Endothelial cell of umbilical vein (primary cell): ENCODE measurements at regions not wholly inside any gene's neighbourhood (a gene's known extent, or its start where the extent isn't known, plus 50 kb on each side); places are given as distances from the start of the nearest gene placed in this dataset.

Source experiments
- BruUV-seq: library from RNA; stranded (reverse); fragments of 400-500 nt; replicated peaks from 2 replicates; lab custom pipeline; 2021; lab: Mats Ljungman, UMichigan
- CTCF ChIA-PET: fragments of 300-600, 350-600 bp; sonication (Branson Sonifier 250); formaldehyde crosslinking; loops from one replicate; lab custom pipeline; 2021; ENCODE audit warnings: antibody characterized with exemption, inconsistent platforms; lab: Charles Lee
- POLR2A ChIA-PET: fragments of 300-600, 350-600 bp; sonication (Branson Sonifier 250); formaldehyde crosslinking; loops from one replicate; lab custom pipeline; 2021; ENCODE audit warnings: antibody characterized with exemption, inconsistent platforms; lab: Charles Lee
- DNase-seq: peaks from one replicate; pipeline ENCODE4 v3.0.0-alpha.2; 2011; ENCODE audit warnings: low read depth, low spot score
- FAIRE-seq: peaks from 2 replicates; lab custom pipeline; 2011; peaks lifted over from hg19 to GRCh38; lab: Jason Lieb, UNC
- H2AFZ ChIP-seq: 2 replicates; pipeline ENCODE4 v1.6.0; 2012; ENCODE audit warnings: low read depth, low read length, control low read depth, inconsistent platforms
- H3K27ac ChIP-seq: 2 replicates; pipeline ENCODE4 v1.5.1; 2011; ENCODE audit warnings: low read depth, mild to moderate bottlenecking, control low read depth, low read length, moderate library complexity; ENCODE audit not compliant: insufficient read depth
- H3K27me3 ChIP-seq, 2 experiments: 2 replicates each; pipeline versions ENCODE4 v1.6.0 to v1.6.1; 2011; ENCODE audit warnings: low read length in 2 of 2, mixed read lengths in 1 of 2; ENCODE audit not compliant: control insufficient read depth in 2 of 2, insufficient read depth in 2 of 2
- H3K36me3 ChIP-seq, 2 experiments: 2 replicates in 1 of 2; 3 replicates in 1 of 2; pipeline ENCODE4 v1.5.1; 2011; ENCODE audit warnings: low read length in 2 of 2, mild to moderate bottlenecking in 1 of 2, moderate library complexity in 1 of 2; ENCODE audit not compliant: control insufficient read depth in 2 of 2, insufficient read depth in 2 of 2; ENCODE audit errors: extremely low read depth in 1 of 2
- H3K4me1 ChIP-seq: 3 replicates; pipeline ENCODE4 v1.5.1; 2011; ENCODE audit warnings: mild to moderate bottlenecking, low read length; ENCODE audit not compliant: control insufficient read depth, insufficient read depth; ENCODE audit errors: extremely low read depth
- H3K4me2 ChIP-seq: 2 replicates; pipeline ENCODE4 v1.6.1; 2011; ENCODE audit warnings: low read length, control low read depth, mixed read lengths; ENCODE audit not compliant: insufficient read depth
- H3K4me3 ChIP-seq, 3 experiments: fragments of 200-600 bp in 1 of 3; sonication (generic), shearing (Covaris generic) in 1 of 3; replicated peaks in 1 of 3; 2 replicates each; pipeline ENCODE4 v1.5.1; 2011 to 2016; ENCODE audit warnings: control low read depth in 3 of 3, low read length in 3 of 3, mild to moderate bottlenecking in 2 of 3, inconsistent platforms in 1 of 3, low read depth in 1 of 3, moderate library complexity in 1 of 3; ENCODE audit not compliant: insufficient read depth in 1 of 3
- H3K79me2 ChIP-seq: 2 replicates; pipeline ENCODE4 v1.6.0; 2012; ENCODE audit warnings: low read length, inconsistent platforms; ENCODE audit not compliant: control insufficient read depth, insufficient read depth
- H3K9ac ChIP-seq: replicated peaks from 2 replicates; pipeline ENCODE3; 2011; ENCODE audit warnings: low read length, control low read depth; ENCODE audit not compliant: insufficient read depth; ENCODE audit errors: extremely low read depth
- H3K9me1 ChIP-seq: replicated peaks from 3 replicates; pipeline ENCODE4 v1.6.0; 2011; ENCODE audit warnings: mild to moderate bottlenecking, low read length; ENCODE audit not compliant: control insufficient read depth, insufficient read depth; ENCODE audit errors: extremely low read depth
- H3K9me3 ChIP-seq: replicated peaks from 2 replicates; pipeline ENCODE4 v1.5.1; 2012; ENCODE audit warnings: low read length, inconsistent platforms; ENCODE audit not compliant: control insufficient read depth, insufficient read depth
- H4K20me1 ChIP-seq: replicated peaks from 2 replicates; pipeline ENCODE3; 2011; ENCODE audit warnings: mild to moderate bottlenecking, low read length; ENCODE audit not compliant: control insufficient read depth, insufficient read depth; ENCODE audit errors: extremely low read depth
- CTCF ChIP-seq, 2 donors: IDR thresholded peaks; 1 replicate in 1 of 2; 2 replicates in 1 of 2; pipeline ENCODE4 v1.5.1; 2011; ENCODE audit warnings: low read length in 2 of 2, mild to moderate bottlenecking in 2 of 2, moderate library complexity in 2 of 2, control low read depth in 1 of 2, inconsistent platforms in 1 of 2, low read depth in 1 of 2; ENCODE audit not compliant: insufficient read depth in 1 of 2; ENCODE audit errors: extremely low read depth in 1 of 2
- EZH2 ChIP-seq: IDR thresholded peaks from 2 replicates; pipeline ENCODE4 v1.6.1; 2012; ENCODE audit warnings: borderline replicate concordance, low read depth, mild to moderate bottlenecking, moderate library complexity, low read length, inconsistent platforms; ENCODE audit not compliant: severe bottlenecking
- FOS ChIP-seq: IDR thresholded peaks from 2 replicates; pipeline ENCODE4 v1.6.1; 2011; ENCODE audit warnings: mild to moderate bottlenecking, low read length, moderate library complexity, borderline replicate concordance; ENCODE audit not compliant: insufficient read depth
- GATA2 ChIP-seq: IDR thresholded peaks from 2 replicates; pipeline ENCODE4 v1.7.0; 2011; ENCODE audit warnings: low read depth, mild to moderate bottlenecking, moderate library complexity, mixed read lengths, low read length; ENCODE audit not compliant: insufficient read length, insufficient read depth
- JUN ChIP-seq: IDR thresholded peaks from 2 replicates; pipeline ENCODE4 v1.6.1; 2011; ENCODE audit warnings: borderline replicate concordance, low read depth; ENCODE audit not compliant: insufficient read length, insufficient read depth
- MAX ChIP-seq: IDR thresholded peaks from 2 replicates; pipeline ENCODE4 v1.6.1; 2011; ENCODE audit not compliant: insufficient read depth, insufficient read length
- MYC ChIP-seq: IDR thresholded peaks from one replicate; pipeline ENCODE4 v1.6.1; 2011; ENCODE audit warnings: mild to moderate bottlenecking, low read depth, low read length
- POLR2A ChIP-seq: IDR thresholded peaks from 2 replicates; pipeline ENCODE4 v1.6.1; 2012; ENCODE audit warnings: low read depth, mild to moderate bottlenecking, control low read depth, low read length
- POLR2AphosphoS5 ChIP-seq: IDR thresholded peaks from 2 replicates; pipeline ENCODE4 v1.6.1; 2012; ENCODE audit warnings: low read depth, mild to moderate bottlenecking, control low read depth, low read length, moderate library complexity; ENCODE audit not compliant: insufficient read depth
- dilution Hi-C: fragments of 300-500 bp; cut with MboI; formaldehyde crosslinking; loops from one replicate; pipeline ENCODE4 v1.15.0; 2019; ENCODE audit warnings: low sequenced_read_pairs; ENCODE audit not compliant: extremely low pct_ligation_motif_present
- intact Hi-C: fragments of 100-400 bp; cut with micrococcal nuclease; formaldehyde crosslinking; loops from one replicate; pipeline ENCODE4 v1.10.0; 2022

GRCh38 chrX:121921258-121921657, 873.8 kb downstream of the GLUD2 start:
- no peaks in the 10 kb centered on the region for H3K9me1 ChIP-seq
- DNase-seq (no peak), FAIRE-seq (no peak)
- dilution Hi-C loops = no loop called here
- ChIA-PET POLR2A (no interaction called here), CTCF (no interaction called here)
- no peak for TF ChIP-seq POLR2A
- TF ChIP-seq GATA2 = no peak
- TF ChIP-seq MAX = no peak
- TF ChIP-seq JUN = no peak
- no peak for TF ChIP-seq POLR2AphosphoS5
- TF ChIP-seq EZH2 = no peak
- no peak for TF ChIP-seq MYC
- TF ChIP-seq CTCF (IDR thresholded peaks at IDR 0.05; ENCODE audit: extremely low read depth in 1 of 2, insufficient read depth in 1 of 2, low read depth in 1 of 2, low read length in 2 of 2) = no peak
- TF ChIP-seq FOS = no peak
- no peak overlapping the region for H3K27ac ChIP-seq
- H3K79me2 ChIP-seq = no peaks in the 10 kb centered on the region
- H3K9me3 ChIP-seq = no peaks in the 10 kb centered on the region
- no peak overlapping the region for H3K4me2 ChIP-seq
- H2AFZ ChIP-seq = no peak overlapping the region
- H3K9ac ChIP-seq = no peak overlapping the region
- H3K36me3 ChIP-seq = no peaks in the 10 kb centered on the region
- H4K20me1 ChIP-seq = no peaks in the 10 kb centered on the region
- no peaks in the 10 kb centered on the region for H3K27me3 ChIP-seq
- intact Hi-C loops = no loop called here
- H3K4me3 ChIP-seq = no peak overlapping the region
- no peaks in the 10 kb centered on the region for H3K4me1 ChIP-seq
- BruUV-seq = no TSS peak
